GM23338 (cell line): ENCODE measurements at regions not wholly inside any gene's neighbourhood (a gene's known extent, or its start where the extent isn't known, plus 50 kb on each side); places are given as distances from the start of the nearest gene placed in this dataset.

Experiments
- ATAC-seq: fragments of 200-7000 bp; cut with Tn5 transposase; 3 replicates; pipeline ENCODE4 v1.9.1; 2020
- DNase-seq: peaks from one replicate; pipeline ENCODE4 v3.0.0-alpha.2; 2015; ENCODE audit warnings: low spot score
- H2AFZ ChIP-seq: fragments of 200-600 bp; sonication (generic); 2 replicates; pipeline ENCODE4 v1.8.0; 2016; ENCODE audit warnings: antibody characterized with exemption, mild to moderate bottlenecking, moderate library complexity
- H3F3A ChIP-seq: fragments of 200-600 bp; sonication (generic); replicated peaks from 2 replicates; pipeline ENCODE4 v1.8.0; 2017; ENCODE audit warnings: antibody characterized with exemption, mixed run types, low read depth
- H3K27ac ChIP-seq: fragments of 200-600 bp; sonication (generic); 2 replicates; pipeline ENCODE4 v1.6.1; 2016; ENCODE audit warnings: low read depth
- H3K27me3 ChIP-seq: fragments of 200-600 bp; sonication (generic); 2 replicates; pipeline ENCODE4 v1.8.0; 2016; ENCODE audit warnings: mild to moderate bottlenecking, mixed run types, moderate library complexity; ENCODE audit not compliant: insufficient read depth
- H3K36me3 ChIP-seq: fragments of 200-600 bp; sonication (generic); 2 replicates; pipeline ENCODE4 v1.8.0; 2016; ENCODE audit warnings: mild to moderate bottlenecking; ENCODE audit not compliant: insufficient read depth
- H3K4me1 ChIP-seq: fragments of 200-600 bp; sonication (generic); 2 replicates; pipeline ENCODE4 v1.8.0; 2016; ENCODE audit warnings: mild to moderate bottlenecking, moderate library complexity; ENCODE audit not compliant: insufficient read depth
- H3K4me2 ChIP-seq: fragments of 200-600 bp; sonication (generic); 2 replicates; pipeline ENCODE4 v1.7.1; 2017; ENCODE audit warnings: mixed run types
- H3K4me3 ChIP-seq: fragments of 200-600 bp; sonication (generic); 2 replicates; pipeline ENCODE4 v1.6.1; 2016; ENCODE audit warnings: mixed run types
- H3K79me2 ChIP-seq: fragments of 200-600 bp; sonication (generic); replicated peaks from 2 replicates; pipeline ENCODE4 v1.8.0; 2017; ENCODE audit warnings: mild to moderate bottlenecking; ENCODE audit not compliant: insufficient read depth
- H3K9me2 ChIP-seq: fragments of 200-600 bp; sonication (generic); 2 replicates; pipeline ENCODE4 v1.8.0; 2017; ENCODE audit not compliant: insufficient read depth
- H4K20me1 ChIP-seq: fragments of 200-600 bp; sonication (generic); replicated peaks from 2 replicates; pipeline ENCODE4 v1.8.0; 2017; ENCODE audit warnings: mild to moderate bottlenecking; ENCODE audit not compliant: insufficient read depth
- H3K27ac Mint-ChIP-seq: 2 replicates; pipeline ENCODE4 v1.8.0; 2020; ENCODE audit warnings: inconsistent platforms, mild to moderate bottlenecking, moderate library complexity, mixed read lengths
- H3K27me3 Mint-ChIP-seq: 3 replicates; pipeline ENCODE4 v1.8.0; 2022; ENCODE audit warnings: low read depth, mild to moderate bottlenecking, moderate library complexity, mixed read lengths, inconsistent platforms; ENCODE audit not compliant: insufficient read depth, poor library complexity
- H3K36me3 Mint-ChIP-seq: 3 replicates; pipeline ENCODE4 v1.8.0; 2021; ENCODE audit warnings: low read depth, mild to moderate bottlenecking, inconsistent platforms, moderate library complexity, mixed read lengths
- H3K4me1 Mint-ChIP-seq: 3 replicates; pipeline ENCODE4 v1.8.0; 2020; ENCODE audit warnings: mild to moderate bottlenecking, inconsistent platforms, mixed read lengths
- H3K4me3 Mint-ChIP-seq: 3 replicates; pipeline ENCODE4 v1.8.0; 2021; ENCODE audit warnings: moderate library complexity, mild to moderate bottlenecking, inconsistent platforms, mixed read lengths
- H3K9me3 Mint-ChIP-seq: 3 replicates; pipeline ENCODE4 v1.8.0; 2020; ENCODE audit warnings: moderate library complexity, mild to moderate bottlenecking, inconsistent platforms, mixed read lengths
- EZH2 ChIP-seq: fragments of 200-600 bp; sonication (generic); IDR thresholded peaks from one replicate; pipeline ENCODE4 v1.8.0; 2017; ENCODE audit warnings: antibody characterized with exemption, mild to moderate bottlenecking, low read depth; ENCODE audit not compliant: unreplicated experiment
- JUNB ChIP-seq: IDR thresholded peaks from one replicate; pipeline ENCODE4 v1.6.1; 2016; ENCODE audit warnings: antibody characterized with exemption; ENCODE audit not compliant: unreplicated experiment
- NANOG ChIP-seq: IDR thresholded peaks from 2 replicates; pipeline ENCODE4 v1.6.1; 2016; ENCODE audit warnings: antibody characterized with exemption, borderline replicate concordance
- POLR2AphosphoS5 ChIP-seq: IDR thresholded peaks from 2 replicates; pipeline ENCODE4 v1.6.1; 2016; ENCODE audit warnings: antibody characterized with exemption, low read depth
- STAT1 ChIP-seq: IDR thresholded peaks from one replicate; pipeline ENCODE4 v1.6.1; 2016; ENCODE audit warnings: antibody characterized with exemption; ENCODE audit not compliant: unreplicated experiment
- ZNF114 ChIP-seq: fragments of 250-450 bp; sonication (Bioruptor Pico); IDR thresholded peaks from 2 replicates; pipeline ENCODE4 v1.5.0; 2020; ENCODE audit warnings: mild to moderate bottlenecking, moderate library complexity
- ZNF331 ChIP-seq: fragments of 250-450 bp; sonication (Bioruptor Pico); IDR thresholded peaks from 2 replicates; pipeline ENCODE4 v1.5.0; 2020; ENCODE audit warnings: low read depth, mild to moderate bottlenecking, moderate library complexity
- TF ChIP-seq, protein P1 (sequence below): fragments of 250-450 bp; sonication (Bioruptor Pico); IDR thresholded peaks from 2 replicates; pipeline ENCODE4 v1.5.0; 2020; ENCODE audit warnings: mild to moderate bottlenecking, moderate library complexity

DNA sequence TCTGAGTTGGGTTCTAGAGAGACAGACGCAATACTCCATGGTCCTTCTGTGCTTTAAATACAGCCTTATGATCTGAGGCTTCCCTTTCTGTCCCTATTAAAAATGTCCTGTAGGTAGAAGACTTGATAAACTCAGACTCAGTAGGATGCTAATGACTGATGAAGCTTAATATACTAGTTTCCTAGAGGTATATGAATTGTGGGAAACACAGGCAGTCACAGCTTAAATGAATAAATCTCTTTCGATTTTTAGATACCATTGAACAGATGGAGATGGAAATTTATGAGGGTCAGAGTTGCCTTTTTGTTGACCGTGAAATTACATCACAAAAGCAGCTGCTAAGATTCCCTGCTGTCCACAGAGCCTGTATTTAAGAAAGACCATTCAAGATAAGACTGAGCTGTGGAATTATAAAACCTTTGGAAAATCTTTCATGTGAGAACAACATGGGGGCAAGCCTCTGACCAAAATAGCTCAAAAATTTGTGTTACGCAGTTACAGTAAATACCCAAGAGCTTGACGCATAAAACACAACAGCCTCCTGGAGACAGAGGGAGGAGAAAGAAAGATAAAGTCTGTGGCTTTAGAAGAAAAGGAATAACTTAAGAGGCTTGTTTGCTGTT lies 172.3 kb downstream of the AASDHPPT start (continued):
- TF ChIP-seq, protein P1, sequence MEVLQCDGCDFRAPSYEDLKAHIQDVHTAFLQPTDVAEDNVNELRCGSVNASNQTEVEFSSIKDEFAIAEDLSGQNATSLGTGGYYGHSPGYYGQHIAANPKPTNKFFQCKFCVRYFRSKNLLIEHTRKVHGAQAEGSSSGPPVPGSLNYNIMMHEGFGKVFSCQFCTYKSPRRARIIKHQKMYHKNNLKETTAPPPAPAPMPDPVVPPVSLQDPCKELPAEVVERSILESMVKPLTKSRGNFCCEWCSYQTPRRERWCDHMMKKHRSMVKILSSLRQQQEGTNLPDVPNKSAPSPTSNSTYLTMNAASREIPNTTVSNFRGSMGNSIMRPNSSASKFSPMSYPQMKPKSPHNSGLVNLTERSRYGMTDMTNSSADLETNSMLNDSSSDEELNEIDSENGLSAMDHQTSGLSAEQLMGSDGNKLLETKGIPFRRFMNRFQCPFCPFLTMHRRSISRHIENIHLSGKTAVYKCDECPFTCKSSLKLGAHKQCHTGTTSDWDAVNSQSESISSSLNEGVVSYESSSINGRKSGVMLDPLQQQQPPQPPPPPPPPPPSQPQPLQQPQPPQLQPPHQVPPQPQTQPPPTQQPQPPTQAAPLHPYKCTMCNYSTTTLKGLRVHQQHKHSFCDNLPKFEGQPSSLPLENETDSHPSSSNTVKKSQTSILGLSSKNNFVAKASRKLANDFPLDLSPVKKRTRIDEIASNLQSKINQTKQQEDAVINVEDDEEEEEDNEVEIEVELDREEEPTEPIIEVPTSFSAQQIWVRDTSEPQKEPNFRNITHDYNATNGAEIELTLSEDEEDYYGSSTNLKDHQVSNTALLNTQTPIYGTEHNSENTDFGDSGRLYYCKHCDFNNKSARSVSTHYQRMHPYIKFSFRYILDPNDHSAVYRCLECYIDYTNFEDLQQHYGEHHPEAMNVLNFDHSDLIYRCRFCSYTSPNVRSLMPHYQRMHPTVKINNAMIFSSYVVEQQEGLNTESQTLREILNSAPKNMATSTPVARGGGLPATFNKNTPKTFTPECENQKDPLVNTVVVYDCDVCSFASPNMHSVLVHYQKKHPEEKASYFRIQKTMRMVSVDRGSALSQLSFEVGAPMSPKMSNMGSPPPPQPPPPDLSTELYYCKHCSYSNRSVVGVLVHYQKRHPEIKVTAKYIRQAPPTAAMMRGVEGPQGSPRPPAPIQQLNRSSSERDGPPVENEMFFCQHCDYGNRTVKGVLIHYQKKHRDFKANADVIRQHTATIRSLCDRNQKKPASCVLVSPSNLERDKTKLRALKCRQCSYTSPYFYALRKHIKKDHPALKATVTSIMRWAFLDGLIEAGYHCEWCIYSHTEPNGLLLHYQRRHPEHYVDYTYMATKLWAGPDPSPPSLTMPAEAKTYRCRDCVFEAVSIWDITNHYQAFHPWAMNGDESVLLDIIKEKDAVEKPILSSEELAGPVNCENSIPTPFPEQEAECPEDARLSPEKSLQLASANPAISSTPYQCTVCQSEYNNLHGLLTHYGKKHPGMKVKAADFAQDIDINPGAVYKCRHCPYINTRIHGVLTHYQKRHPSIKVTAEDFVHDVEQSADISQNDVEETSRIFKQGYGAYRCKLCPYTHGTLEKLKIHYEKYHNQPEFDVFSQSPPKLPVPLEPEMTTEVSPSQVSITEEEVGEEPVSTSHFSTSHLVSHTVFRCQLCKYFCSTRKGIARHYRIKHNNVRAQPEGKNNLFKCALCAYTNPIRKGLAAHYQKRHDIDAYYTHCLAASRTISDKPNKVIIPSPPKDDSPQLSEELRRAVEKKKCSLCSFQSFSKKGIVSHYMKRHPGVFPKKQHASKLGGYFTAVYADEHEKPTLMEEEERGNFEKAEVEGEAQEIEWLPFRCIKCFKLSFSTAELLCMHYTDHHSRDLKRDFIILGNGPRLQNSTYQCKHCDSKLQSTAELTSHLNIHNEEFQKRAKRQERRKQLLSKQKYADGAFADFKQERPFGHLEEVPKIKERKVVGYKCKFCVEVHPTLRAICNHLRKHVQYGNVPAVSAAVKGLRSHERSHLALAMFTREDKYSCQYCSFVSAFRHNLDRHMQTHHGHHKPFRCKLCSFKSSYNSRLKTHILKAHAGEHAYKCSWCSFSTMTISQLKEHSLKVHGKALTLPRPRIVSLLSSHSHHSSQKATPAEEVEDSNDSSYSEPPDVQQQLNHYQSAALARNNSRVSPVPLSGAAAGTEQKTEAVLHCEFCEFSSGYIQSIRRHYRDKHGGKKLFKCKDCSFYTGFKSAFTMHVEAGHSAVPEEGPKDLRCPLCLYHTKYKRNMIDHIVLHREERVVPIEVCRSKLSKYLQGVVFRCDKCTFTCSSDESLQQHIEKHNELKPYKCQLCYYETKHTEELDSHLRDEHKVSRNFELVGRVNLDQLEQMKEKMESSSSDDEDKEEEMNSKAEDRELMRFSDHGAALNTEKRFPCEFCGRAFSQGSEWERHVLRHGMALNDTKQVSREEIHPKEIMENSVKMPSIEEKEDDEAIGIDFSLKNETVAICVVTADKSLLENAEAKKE (CRISPR knock-in tag): no peak

DNA sequence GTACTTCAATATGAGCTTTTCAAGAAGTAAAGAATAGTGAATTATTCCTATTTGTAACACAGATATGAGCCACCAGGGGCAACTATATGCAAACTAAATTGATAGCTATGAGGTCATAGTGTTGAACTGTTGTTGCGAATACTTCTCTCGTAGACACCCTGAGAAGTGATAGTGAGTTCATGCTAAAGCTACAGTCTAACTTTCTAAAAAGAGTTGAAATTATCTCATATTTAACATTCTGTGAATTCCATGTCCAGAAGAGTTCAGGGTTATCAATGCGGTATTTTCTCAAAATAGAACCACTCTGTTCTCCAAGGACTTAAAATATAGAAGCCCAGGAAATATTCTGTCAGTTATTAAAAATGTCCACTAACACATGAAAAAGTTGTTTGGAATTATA lies 185.4 kb downstream of the AASDHPPT start:
- peaks cover 6% of the 10 kb centered on the region; the same call in 1 of the 2 replicates for H3K9me2 ChIP-seq
- TF ChIP-seq STAT1 (no peak), NANOG (no peak), JUNB (no peak), EZH2 (no peak), POLR2AphosphoS5 (no peak), ZNF114 (CRISPR knock-in tag) (no peak), ZNF331 (no peak)
- TF ChIP-seq, protein P1 (CRISPR knock-in tag): no peak

More for the DNA sequence above, 185.4 kb downstream of the AASDHPPT start:
- H3K27ac Mint-ChIP-seq: no peak overlapping the region
- H3K36me3 Mint-ChIP-seq: peaks cover 8% of the 10 kb centered on the region; the same call in 2 of the 3 replicates
- no peak overlapping the region for H3K4me3 Mint-ChIP-seq
- H4K20me1 ChIP-seq: no peaks in the 10 kb centered on the region
- no peaks in the 10 kb centered on the region for H3F3A ChIP-seq
- peaks cover 4% of the 10 kb centered on the region for H3K27me3 Mint-ChIP-seq
- no peak overlapping the region for H3K4me3 ChIP-seq
- H3K9me3 Mint-ChIP-seq: peaks cover 20% of the 10 kb centered on the region
- no peaks in the 10 kb centered on the region for H3K79me2 ChIP-seq
- no peaks in the 10 kb centered on the region for H3K27me3 ChIP-seq
- no peak overlapping the region for H3K4me2 ChIP-seq
- no peaks in the 10 kb centered on the region for H3K4me1 Mint-ChIP-seq
- DNase-seq: no peak
- H3K4me1 ChIP-seq: no peaks in the 10 kb centered on the region
- no peak overlapping the region for H3K27ac ChIP-seq
- no peaks in the 10 kb centered on the region for H3K36me3 ChIP-seq
- no peak for ATAC-seq
- no peak overlapping the region for H2AFZ ChIP-seq
